ENCODE measurements at regions not wholly inside any gene's neighbourhood (a gene's known extent, or its start where the extent isn't known, plus 50 kb on each side); places are given as distances from the start of the nearest gene placed in this dataset.

DNA sequence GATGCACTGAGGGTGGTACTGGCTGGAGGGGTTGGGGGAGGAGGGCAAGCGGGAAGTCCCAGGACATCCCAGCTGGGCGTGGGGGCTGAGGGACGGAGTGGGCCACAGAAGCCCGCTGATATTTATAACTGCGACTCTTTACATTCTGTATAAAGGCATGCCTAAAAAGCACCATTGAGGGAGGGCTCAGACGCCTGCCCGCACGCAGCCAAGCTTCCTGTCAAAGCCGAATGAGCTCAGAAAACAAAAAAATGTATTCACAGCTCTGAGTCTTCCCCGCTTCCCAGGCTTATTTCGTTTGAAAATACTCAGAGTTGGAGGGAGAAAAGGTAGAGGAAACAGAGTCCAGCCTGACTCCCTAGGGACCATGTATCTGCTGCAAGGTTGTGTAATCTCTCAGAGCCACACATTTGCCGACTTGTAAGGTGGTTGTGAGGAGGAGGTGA is 170.1 kb upstream of the HAAO start:
- DNase-seq, result no peak

DNA sequence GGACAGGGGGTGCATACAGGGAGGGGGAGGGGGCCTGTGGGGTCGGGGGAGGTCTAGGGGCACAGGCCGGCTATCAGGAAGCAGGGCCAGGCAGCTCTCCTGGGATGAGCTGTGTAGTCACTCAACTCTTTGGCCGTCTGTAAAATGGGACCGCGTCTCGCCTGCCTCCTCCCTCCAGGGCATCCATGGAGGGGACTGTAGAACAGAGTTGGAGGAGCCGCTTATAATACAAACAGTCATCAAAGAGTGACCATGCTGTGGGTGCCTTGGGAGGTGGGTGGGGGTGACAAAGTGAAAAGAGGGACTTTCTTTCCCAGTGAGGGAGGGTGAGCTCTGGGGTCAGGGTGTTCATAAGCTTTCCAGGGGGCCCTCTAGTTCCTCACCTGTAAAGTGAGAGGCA is 169.6 kb upstream of the HAAO start:
- no peak for DNase-seq

DNA sequence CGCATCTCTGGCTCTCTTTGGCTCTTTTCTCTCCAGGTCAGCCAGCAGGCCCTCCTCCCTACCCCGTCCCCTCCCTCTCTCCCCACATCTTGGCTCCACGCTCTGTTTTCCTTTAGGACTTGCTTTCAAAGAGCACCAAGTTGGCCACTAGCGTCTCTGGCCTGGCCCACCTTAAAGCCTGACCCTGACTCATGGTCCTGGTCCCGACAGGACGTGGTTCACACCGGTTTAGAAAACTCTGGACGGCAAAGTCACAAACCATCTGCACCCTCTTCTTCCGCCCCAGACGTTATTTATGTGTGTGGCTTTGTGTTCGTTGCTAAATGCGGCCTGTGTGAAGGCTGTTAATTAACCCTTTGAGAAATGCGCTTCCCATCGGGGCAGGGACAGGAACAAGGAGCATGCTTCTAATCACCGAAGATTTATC is 169.0 kb upstream of the HAAO start:
- DNase-seq, result peak in 18 of 56 donors; percentile 9 to 52 (median 22)

DNA sequence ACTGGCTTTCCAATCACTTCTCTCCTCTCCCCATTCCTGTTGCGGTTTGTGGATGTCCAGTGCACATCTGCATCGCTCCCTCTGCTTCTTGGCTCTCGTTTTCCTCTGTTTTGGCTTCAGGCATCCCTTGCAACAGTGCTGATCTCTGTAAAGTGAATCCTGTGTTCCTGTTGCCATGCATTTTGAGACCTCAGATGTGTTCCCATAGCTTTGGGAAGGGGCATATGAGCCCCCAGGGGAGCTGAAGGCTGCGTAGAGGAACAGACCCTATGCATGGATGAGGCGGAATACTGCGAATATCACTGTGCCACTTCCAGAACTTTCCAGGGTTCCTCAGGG is 168.4 kb upstream of the HAAO start:
- DNase-seq, result no peak

DNA sequence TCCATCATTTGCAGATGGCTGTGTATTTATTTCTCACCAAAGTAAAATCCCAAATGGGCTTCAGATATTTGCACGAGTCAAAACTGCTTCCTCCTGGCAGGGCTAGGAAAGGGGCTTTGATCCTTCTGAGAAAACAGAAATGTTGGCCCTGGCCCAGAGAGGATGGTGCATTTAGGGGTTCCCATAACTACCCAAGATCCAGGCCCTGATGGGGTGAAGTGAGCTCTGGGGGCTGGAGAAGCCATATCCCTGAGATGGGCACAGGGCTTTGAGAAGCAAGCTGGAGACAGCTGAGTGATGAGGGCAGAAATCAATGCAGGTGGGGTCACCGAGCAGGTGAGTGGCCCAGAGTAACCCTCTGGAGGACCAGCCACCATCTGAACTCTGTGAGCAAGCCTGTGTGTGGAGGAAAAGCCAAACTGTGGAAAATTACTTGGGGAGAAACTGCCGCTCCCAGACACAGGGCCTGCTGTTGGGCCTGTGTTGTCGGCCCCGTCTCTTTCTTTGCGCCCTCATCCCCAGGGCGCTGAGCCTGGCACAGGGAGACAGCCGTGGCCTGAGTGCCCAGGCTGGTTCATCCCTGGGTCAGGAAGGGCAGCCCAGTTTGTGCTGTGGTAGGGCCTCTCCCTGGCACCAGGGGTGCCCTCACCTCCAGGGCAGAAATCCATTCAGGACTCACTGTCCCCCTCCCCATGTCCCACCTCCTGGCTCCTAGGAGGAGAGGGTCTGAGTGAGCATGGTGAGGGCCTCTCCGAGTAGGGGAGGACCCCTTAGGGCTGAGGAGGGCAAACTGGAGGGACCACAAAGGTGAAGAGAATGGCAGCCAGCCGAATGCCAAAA is 167.8 kb upstream of the HAAO start:
- no peak for DNase-seq

DNA sequence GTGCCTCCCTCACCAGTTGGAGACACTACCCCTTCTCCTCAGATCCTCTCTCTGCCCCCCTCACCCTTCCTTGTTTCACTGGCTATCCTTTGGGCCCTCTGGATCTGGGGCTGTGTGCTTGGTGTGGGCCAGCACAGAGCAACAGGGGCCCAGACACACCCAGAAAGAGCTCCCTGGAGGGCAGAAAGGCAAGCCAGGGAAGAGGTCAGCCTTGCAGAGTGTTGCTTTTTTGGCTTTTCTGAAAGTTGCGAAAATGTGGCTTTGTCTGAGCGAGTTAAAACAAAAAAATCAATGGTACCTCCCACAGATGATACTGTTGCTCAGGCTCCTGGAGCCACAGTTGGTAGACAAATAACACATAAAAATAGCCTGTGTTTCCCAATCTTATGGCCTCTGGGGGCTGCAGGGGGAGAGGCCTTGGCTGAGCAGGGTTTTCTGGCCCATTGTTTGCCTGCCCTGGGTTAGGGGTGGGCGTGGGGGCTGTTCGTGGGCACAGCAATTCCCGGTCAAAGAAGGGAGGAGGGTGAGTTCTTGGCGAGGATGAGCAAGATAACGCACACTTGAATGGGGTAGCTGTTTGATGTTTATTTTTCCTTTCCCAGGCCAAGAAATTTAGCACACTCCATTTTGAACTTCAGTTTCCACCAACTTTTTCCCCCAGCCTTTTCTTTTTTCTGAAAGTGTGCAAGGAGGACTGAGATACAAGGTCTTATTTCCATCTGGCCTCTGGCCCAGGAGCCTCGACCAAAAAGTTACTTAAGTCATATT is 167.0 kb upstream of the HAAO start:
- DNase-seq, result no peak

DNA sequence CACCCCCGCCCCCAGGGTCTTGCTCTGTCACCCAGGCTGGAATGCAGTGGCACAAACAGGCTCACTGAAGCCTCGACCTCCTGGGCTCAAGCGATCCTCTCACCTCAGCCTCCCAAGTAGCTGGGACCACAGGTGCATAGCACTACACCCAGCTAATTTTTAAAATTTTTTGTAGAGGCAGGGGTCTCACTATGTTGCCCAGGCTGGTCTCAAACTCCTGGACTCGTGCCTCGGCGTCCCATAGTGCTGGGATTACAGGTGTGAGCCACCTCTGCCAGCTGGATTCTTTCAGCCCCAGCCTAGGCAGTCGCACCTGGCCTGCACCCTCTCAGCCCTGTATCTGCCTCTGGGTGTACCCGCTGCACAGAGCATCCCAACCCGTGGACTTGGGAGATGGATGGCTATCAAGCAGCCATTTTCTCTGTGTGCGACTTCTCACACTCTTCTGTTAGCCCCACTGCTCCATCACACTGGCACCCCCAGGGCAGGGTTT is 166.4 kb upstream of the HAAO start:
- DNase-seq, result no peak

DNA sequence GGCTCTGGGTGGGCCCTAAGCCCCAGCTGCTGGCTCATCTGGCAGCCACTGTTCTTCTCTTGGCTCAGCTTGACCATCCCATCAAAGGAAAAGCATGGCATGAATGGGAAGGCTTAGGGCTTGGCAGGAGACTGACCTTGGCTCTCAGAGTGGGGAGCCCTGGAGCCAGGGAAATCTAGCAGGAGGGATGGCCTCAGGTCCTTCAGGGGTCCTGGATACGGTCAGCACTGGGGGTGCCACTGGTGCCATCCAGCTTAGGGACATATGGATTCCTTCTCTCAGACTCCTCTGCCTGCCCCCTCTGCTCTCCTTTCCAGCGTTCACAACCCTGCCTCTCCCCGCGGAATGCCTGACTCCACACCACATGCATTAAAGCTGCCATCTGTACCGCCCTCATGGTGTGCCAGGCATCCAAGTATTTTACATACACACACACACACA is 165.5 kb upstream of the HAAO start:
- no peak for DNase-seq

DNA sequence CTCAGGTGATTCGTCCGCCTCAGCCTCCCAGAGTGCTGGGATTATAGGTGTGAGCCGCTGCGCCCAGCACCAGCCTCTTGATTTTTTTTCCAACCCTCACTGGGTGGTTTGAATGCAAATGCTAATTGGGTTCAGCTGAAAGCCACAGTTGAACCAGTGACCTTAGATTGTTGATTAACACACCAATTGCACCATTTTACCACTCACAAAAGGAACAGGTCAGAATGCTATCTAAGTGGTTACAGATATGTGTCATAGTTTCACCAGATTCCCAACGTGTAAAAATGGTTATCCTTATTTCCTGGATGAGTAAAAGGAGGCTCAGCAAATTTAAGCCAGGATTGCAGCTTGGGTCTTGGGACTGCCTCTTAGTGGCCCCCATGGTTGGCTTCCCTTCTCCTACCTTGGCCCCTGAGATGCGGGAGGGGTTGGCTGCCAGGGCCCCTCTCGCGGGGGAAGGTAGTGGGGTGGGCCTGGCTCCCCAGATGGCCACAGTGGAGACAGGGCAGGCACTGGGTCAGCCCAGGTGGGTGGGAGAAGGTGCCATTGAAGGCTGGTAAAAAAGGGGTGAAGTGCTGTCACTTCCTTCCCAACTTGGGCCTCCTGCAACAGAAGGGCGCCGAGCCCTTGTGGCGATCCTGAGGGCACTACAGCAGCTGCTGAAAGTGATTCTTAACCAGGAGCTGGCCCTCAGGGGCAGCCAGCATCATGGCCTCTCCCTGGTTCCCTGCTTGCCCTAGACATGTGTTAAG is 164.9 kb upstream of the HAAO start:
- DNase-seq, result no peak

DNA sequence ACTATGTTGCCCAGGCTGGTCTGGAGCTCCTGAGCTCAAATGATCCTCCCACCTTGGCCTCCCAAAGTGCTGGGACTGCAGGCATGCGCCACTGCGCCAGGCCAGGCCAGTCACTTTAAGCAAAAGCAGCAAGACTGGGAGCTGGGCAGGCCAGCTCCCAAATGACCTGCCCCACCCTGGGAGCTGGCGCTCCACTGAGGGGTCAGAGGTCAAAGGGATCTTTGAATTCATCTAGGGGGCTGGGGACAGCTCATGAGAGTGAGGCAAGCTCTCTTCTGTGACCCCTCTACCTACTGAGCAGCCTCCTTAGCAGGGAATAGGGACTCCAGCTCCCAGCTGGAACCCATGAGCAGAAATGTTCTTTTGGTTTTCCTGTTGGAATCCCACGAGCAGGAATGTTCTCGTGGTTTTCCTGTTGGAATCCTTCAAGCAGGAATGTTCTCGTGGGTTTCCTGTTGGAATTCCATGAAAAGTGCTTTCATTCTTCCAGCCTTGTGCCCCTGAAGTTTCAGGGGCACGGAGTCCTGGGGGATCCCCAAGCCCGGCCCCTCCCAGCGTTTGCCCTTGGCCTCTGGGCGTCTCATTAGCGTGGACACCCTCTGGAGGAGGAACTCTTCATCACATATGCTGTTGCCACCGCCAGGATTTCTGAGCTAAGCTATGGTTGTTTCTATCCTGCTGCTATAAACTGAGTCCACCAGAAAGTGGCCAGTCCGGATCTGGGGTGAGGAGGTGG is 162.0 kb upstream of the HAAO start:
- no peak for DNase-seq

DNA sequence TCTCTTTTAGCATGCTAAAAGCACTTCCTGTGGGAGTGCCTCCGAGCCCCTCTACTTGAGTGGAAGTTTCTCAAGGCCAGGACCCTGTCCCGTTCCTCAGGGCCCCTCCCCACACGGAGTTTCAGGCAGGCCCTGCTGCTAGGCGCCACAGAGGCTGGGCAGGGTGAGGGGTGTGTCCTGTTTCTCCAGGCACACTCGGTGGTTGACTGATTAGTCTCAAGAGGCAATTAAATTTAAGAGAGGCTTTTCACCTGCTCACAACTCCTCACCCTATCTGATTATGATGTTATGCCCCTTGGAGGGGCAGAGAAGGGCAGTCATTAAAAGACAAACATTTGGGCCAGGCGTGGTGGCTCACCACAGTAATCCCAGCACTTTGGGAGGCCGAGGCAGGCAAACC is 160.8 kb upstream of the HAAO start:
- DNase-seq, result no peak

DNA sequence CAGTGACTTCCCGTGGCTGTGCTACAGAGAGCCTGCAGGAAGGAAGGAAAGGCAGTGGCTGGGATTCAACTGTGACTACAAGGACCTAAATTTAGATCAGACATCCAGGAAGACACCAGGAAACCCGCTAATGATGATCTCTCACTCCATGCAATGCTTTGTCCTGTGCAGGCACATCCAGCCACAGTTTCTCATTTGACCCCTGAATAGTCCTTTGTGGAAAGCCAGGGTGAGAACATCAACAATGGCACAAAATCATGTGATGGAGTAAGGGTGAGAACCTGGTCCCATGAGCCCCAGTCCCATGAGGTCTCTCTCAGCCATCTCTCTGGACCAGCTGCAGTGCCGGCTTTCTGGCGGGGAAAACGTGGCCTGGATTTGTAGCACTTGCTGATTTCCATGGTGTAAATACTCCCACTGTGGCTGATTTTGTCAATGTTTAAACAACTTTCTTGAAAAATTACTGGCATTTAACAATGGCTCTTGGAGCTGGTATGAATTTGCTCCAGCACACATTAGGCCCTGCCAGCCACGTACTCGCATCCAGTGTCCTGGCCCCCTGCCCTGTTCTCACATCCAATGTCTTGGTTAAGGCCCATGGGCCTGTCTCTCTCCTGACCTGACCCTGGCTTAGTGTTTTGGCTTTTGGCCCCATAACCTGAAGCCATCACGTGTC is 159.0 kb upstream of the HAAO start:
- DNase-seq, result peak in 12 of 56 donors; percentile 4 to 54 (median 21)

DNA sequence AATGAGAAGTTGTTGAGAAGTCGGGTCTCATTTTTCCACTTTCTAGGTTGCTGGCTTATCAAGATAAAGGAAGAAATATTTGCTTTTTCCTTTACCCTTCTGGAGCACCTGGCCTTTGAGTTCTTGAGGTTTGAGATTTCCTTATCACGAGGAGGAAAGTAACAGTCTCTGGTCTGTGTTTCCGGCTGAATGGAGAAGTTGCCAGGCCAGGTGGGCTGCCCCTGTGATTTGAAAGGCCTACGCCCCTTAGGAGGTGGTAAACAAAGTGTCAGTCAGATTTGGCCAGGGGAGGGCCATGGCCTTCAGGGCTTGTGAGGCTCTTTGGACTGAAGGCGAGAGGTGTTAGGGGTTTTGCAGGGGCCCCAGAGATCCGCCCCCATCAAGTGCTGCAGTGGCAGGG is 156.7 kb upstream of the HAAO start:
- no peak for DNase-seq

DNA sequence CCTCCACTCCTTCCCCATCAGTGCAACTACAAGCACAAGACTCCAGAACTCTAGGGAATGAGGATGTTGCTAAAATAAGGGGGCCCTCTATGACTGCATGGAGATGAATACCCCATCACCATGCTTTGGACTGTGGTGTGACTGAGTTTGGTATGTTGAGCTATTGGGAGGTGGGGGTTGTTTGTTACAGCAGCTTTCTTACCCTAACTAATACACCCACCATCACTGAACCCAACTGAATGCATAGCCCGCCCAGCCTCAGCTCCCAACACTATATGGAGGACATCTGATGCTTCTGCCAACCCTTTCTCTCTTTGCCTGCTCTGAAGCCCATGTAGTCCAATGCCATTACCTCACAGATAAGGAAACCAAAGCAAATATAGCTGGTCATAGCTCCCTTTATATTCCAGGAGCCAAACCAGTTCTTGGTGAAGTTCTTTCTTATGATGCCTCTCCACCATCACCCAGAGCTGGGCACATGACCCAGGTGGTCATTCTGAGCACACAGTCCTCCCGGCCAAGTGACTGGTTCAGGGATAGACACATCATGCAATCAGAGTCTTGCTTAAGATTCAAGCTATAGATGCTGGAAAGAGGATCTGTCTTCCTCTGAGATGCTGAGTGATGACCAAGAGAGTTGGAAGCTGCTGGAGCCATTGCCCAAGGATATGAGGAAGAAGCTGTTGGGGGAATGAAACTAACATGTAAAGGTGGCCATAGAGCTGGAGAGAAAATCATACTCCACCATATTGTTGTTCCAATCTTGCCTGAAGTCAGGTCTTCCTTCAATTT is 155.6 kb upstream of the HAAO start:
- no peak for DNase-seq

DNA sequence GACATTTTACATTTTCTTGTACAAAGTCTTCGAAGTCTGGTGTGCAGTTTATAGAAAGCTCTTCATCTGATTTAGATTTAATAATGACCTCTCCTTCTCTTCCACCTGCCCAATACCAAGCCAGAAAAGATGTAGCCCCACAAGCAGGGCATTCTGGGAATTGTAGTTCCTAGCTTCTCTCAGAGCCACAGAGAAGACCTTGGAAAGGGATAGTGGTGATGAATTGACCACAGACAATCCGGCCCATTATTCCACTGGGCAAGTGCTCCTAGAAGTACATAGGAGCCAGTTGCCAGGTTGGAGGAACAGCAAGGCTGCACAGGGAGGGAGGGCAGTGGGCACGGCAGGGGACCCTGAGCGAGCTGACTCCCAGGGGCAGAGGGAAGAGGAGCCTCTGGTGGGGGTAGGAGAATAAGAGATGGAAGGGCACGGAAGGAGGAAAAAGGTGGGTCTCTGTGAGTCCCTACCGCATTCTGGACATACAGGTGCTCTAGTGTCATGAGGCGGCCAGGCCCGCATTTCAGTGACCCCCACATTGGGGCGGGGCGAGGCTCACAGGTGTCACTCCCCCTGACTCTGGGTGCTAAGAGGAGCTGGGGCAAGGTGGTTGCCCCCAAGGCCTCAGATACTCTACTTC is 152.5 kb upstream of the HAAO start:
- no peak for DNase-seq

DNA sequence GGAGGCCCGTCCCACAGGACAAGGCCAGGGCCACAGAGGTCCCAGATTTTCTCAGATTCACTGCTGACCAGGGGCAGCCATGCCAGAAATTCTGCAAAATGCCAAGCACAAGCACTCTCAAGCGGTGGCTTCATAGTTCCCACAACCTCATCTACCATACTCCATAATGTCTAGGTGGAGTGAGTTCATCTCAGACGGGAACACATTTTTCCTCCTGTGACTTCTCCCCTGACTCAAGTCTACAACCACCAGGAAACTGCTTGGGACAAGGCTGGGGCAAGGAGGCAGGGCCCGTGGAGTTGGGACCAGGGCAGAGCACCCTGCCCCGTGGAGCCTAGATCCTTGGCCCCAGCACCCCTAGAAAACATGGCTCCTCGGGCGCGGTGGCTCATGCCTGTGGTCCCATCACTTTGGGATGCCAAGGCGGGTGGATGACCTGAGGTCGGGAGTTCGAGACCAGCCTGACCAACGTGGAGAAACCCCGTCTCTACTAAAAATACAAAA is 150.7 kb upstream of the HAAO start:
- no peak for DNase-seq

DNA sequence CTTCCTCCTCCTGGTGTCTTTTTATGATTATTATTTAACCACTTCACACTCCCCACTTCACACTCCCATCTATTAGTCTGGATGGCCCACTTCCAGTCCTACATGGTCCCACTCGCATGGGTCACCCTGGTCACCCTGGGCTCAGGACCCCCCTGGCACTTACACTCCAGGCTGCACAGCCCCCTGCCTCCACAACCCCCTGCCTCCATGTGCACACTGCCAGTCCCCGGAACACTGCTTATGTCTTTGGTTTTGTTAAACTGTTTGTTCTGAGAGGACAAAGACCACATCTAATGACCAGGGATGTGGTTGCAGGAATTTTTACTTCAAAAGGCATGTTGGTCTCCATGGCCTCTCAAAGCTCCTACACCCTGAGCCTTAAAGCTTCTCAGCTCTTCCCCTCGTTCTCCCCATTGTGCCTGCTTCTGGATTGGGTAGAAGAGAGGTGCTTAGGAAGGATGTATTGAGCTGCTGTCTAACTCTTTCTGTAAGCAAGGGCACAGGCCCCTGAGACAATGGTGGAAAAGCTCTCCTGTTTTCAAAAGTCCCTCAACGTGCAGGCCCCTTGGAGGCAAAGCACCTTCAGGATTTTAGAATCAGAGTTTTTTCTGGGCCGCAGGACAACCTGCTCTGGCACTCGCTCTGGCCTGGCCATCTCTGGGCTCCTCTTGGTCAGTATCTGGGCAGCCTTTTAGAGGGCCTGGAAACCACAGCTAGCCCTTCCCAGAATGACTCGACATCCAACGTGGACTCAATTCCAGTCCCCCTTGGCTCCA is 150.0 kb upstream of the HAAO start:
- no peak for DNase-seq

DNA sequence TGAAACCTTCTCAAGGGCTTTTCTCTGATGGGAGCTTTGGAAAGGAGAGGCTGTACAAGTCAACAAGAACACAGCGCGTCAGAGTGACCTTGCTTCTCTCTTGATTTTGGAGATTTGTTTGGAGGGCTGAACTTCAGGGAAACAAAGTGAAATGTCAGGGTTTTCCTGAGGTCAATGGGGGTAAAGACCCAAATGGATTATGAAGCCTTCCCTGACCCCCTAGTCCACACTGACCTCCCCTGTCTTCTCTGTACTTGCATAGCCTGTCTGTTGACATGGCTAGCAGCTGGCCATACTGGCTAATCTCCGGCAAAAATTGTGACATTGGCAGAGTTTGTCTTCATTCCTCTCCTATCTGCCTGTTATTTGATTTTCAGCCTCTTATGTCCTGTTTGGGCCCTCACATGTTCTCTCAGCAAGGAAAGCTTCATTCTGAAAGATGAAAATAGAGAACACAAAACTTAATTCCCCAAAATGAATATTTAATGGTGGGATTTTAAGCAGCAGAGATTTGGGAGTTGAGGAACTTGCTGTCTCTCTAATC is 149.3 kb upstream of the HAAO start:
- DNase-seq, result no peak

All from amygdala (tissue), 56 donors.